BJ (cell line): ENCODE measurements at regions not wholly inside any gene's neighbourhood (a gene's known extent, or its start where the extent isn't known, plus 50 kb on each side); places are given as distances from the start of the nearest gene placed in this dataset.

ENCODE experiments used
- CTCF ChIA-PET: fragments of 350-600 bp; formaldehyde crosslinking; extraction: SDS; loops from one replicate; lab custom pipeline; 2021; ENCODE audit warnings: antibody characterized with exemption, inconsistent platforms; lab: Yijun Ruan, JAX
- POLR2A ChIA-PET: fragments of 300-600 bp; sonication (Branson Sonifier 250); formaldehyde crosslinking; extraction: SDS; loops from one replicate; lab custom pipeline; 2021; ENCODE audit warnings: antibody characterized with exemption; lab: Charles Lee
- DNase-seq: peaks from one replicate; pipeline ENCODE4 v3.0.0-alpha.2; 2011; ENCODE audit warnings: low read depth
- H3K27me3 ChIP-seq: 2 replicates; pipeline ENCODE4 v1.6.0; 2011; ENCODE audit warnings: low read length; ENCODE audit not compliant: control insufficient read depth, insufficient read depth
- H3K36me3 ChIP-seq: 2 replicates; pipeline ENCODE4 v1.5.1; 2011; ENCODE audit warnings: low read length; ENCODE audit not compliant: control insufficient read depth, insufficient read depth
- H3K4me3 ChIP-seq: 2 replicates; pipeline ENCODE4 v1.5.1; 2011; ENCODE audit warnings: low read depth, mild to moderate bottlenecking, control low read depth, low read length
- TF ChIP-seq, protein P1 (sequence below): IDR thresholded peaks from 2 replicates; pipeline ENCODE4 v1.5.1; 2011; ENCODE audit warnings: low read depth, mild to moderate bottlenecking, control low read depth, inconsistent platforms, low read length, moderate library complexity; ENCODE audit not compliant: insufficient read depth

DNA sequence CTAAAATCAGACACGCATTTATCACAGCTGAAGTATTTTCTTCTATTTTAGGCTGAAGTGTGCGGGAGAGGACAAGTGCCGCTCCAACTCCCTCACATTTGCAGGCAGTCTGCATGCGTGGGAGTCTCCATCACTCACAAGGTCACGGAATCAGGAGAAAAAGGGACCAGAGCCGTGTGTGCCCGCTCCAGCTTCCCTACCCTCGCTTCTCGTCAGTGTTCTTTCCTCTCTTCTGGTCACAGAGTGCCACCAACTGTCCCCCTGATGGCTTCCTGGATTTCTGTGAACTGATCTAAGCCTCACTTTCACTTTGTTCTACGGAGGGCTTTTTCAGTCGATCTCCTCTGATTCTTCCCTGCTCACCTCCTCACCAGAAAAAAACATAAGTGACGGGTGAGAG, 407.4 kb upstream of the AADAT start:
- ChIA-PET POLR2A (no interaction called here), CTCF (no interaction called here)
- no peak overlapping the region for H3K4me3 ChIP-seq
- no peak for DNase-seq
- no peaks in the 10 kb centered on the region for H3K36me3 ChIP-seq
- H3K27me3 ChIP-seq = no peaks in the 10 kb centered on the region
- TF ChIP-seq, protein P1, sequence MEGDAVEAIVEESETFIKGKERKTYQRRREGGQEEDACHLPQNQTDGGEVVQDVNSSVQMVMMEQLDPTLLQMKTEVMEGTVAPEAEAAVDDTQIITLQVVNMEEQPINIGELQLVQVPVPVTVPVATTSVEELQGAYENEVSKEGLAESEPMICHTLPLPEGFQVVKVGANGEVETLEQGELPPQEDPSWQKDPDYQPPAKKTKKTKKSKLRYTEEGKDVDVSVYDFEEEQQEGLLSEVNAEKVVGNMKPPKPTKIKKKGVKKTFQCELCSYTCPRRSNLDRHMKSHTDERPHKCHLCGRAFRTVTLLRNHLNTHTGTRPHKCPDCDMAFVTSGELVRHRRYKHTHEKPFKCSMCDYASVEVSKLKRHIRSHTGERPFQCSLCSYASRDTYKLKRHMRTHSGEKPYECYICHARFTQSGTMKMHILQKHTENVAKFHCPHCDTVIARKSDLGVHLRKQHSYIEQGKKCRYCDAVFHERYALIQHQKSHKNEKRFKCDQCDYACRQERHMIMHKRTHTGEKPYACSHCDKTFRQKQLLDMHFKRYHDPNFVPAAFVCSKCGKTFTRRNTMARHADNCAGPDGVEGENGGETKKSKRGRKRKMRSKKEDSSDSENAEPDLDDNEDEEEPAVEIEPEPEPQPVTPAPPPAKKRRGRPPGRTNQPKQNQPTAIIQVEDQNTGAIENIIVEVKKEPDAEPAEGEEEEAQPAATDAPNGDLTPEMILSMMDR = no peak

DNA sequence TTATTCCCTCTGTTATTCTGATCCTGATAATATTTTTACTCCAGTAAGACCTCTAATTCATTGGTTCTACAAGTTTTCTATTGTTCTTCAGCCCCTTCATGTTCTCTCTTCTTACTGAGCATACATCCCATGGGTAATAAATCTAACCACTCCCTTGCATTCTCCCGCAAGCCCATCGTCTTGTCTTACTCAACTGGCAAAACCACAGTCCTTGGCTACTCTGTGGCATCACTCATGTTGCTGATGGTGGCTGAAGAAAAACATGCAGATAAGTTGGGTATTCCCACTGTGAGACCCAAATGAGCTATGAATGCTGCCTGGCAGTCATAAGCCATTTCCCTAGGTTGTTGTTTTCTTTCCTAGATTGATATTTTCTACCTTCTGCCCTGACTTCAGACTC, 402.2 kb upstream of the AADAT start:
- TF ChIP-seq, protein P1 = no peak
- ChIA-PET POLR2A (no interaction called here), CTCF (no interaction called here)
- H3K27me3 ChIP-seq = no peaks in the 10 kb centered on the region
- H3K36me3 ChIP-seq = no peaks in the 10 kb centered on the region
- H3K4me3 ChIP-seq = no peak overlapping the region
- no peak for DNase-seq

DNA sequence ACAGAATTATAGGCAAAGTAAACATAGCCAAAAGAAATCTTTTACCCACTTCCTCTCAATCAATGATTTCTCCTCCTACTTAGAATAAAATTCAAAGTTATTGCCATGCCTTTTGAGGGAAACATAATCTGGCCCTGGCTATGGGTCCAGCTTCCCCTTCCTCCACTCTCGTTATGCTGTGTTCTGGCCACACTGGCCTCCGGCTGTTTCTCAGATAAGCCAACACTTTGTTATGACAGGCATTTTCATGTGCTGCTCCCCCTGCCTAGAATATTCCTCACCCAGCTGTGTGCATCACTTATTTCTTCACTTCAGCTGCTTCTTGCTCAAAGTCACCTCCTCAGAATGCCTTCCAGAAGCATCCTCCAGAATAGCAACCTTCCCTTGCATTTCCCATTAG, 386.6 kb upstream of the AADAT start:
- H3K4me3 ChIP-seq = no peak overlapping the region
- DNase-seq = no peak
- H3K36me3 ChIP-seq = no peaks in the 10 kb centered on the region
- TF ChIP-seq, protein P1 = no peak
- ChIA-PET CTCF (no interaction called here), POLR2A (no interaction called here)
- no peaks in the 10 kb centered on the region for H3K27me3 ChIP-seq

DNA sequence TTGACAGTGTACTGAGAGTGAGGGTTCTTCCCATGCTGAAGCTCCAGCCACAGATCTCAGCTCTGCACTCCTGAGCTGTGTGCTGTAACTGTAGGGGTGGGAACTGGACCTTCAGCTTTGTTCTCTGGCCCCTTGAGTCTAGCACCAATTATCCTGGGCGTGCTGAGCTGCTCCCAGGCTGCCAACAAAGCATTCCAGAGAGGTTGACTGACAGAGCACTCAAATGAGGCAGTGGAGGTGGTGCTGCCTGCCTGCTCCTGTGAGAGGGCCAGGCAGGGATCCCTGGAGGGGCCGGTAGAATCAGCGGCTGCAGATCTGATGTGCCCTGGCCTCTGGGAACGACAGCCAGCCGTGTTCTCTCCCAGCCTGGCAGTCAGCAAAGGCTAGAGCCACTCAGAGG, 375.7 kb upstream of the AADAT start:
- Histone ChIP-seq H3K36me3 (no peaks in the 10 kb centered on the region), H3K4me3 (no peak overlapping the region), H3K27me3 (no peaks in the 10 kb centered on the region)
- no peak for DNase-seq
- ChIA-PET CTCF (no interaction called here), POLR2A (no interaction called here)
- TF ChIP-seq, protein P1 = no peak

DNA sequence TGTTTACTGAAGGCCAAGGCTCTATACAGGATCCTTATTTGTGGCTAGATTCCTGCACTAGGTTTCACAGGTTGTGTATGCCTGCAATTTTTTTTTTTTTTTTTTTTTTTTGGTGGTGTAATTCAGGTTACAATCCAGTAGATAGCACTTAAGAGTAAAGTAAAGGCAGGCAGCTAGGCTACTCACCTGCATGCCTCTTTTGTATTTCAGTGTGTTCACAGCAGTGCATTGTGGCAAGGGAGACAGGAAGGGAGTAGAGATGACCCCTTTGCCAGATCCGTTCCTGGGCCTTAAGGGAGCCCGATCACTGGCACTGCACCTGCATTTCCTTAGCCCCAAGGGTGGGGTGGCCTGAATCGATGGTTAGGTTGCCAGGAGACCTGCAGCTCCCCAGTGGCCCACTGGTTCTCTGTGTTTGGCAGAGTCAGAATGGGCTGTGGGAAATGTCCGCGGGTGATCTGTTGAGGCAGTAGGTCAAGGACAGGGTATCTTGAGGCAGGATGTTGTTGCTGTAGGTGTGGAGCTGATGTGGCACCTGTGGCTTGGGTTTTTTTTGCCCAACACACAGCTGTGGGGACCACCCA, 374.9 kb upstream of the AADAT start:
- TF ChIP-seq, protein P1 = no peak
- H3K36me3 ChIP-seq = no peaks in the 10 kb centered on the region
- H3K4me3 ChIP-seq = no peak overlapping the region
- no peaks in the 10 kb centered on the region for H3K27me3 ChIP-seq
- DNase-seq = no peak
- POLR2A ChIA-PET = no interaction called here
- CTCF ChIA-PET = no interaction called here
